ENCODE measurements at regions not wholly inside any gene's neighbourhood (a gene's known extent, or its start where the extent isn't known, plus 50 kb on each side); places are given as distances from the start of the nearest gene placed in this dataset.

- TF ChIP-seq POLR2A (IDR thresholded peaks at IDR 0.05; ENCODE audit: low read length): no peak
- no peak for TF ChIP-seq CEBPB (IDR thresholded peaks at IDR 0.05)
Measured at GRCh38 chr5:120354126-120354525, 110.0 kb upstream of the PRR16 start.

Data from A549 (cell line).